Fibroblast of lung (primary cell): ENCODE measurements at regions not wholly inside any gene's neighbourhood (a gene's known extent, or its start where the extent isn't known, plus 50 kb on each side); places are given as distances from the start of the nearest gene placed in this dataset.

Experiments
- DNase-seq, 2 donors: peaks; one replicate each; pipeline versions ENCODE4 v3.0.0 to v3.0.0-alpha.2; 2010; ENCODE audit warnings: low read depth in 2 of 2
- H2AFZ ChIP-seq: 2 replicates; pipeline ENCODE4 v1.5.1; 2012; ENCODE audit warnings: low read length, control low read depth, inconsistent platforms
- H3K27ac ChIP-seq: 2 replicates; pipeline ENCODE4 v1.5.1; 2011; ENCODE audit warnings: low read length, control low read depth; ENCODE audit not compliant: insufficient read depth
- H3K27me3 ChIP-seq: 2 replicates; pipeline ENCODE4 v1.5.1; 2011; ENCODE audit warnings: mild to moderate bottlenecking, low read length; ENCODE audit not compliant: control insufficient read depth, insufficient read depth
- H3K36me3 ChIP-seq: 2 replicates; pipeline ENCODE4 v1.5.1; 2011; ENCODE audit warnings: low read length; ENCODE audit not compliant: control insufficient read depth, insufficient read depth
- H3K4me1 ChIP-seq: 2 replicates; pipeline ENCODE4 v1.5.1; 2011; ENCODE audit warnings: low read length; ENCODE audit not compliant: control insufficient read depth, insufficient read depth; ENCODE audit errors: extremely low read depth
- H3K4me2 ChIP-seq: 2 replicates; pipeline ENCODE4 v1.5.1; 2011; ENCODE audit warnings: low read length, control low read depth; ENCODE audit not compliant: insufficient read depth; ENCODE audit errors: extremely low read depth
- H3K4me3 ChIP-seq, 4 experiments: fragments of 200-600 bp in 1 of 4; sonication (generic) in 1 of 4; replicated peaks in 1 of 4; 2 replicates each; pipeline ENCODE4 v1.5.1; 2011 to 2016; ENCODE audit warnings: low read length in 4 of 4, low read depth in 3 of 4, mild to moderate bottlenecking in 3 of 4, control low read depth in 2 of 4, inconsistent platforms in 1 of 4, mixed read lengths in 1 of 4; ENCODE audit not compliant: insufficient read depth in 1 of 4; ENCODE audit errors: control extremely low read depth in 1 of 4
- H3K79me2 ChIP-seq: 2 replicates; pipeline ENCODE4 v1.5.1; 2012; ENCODE audit warnings: mild to moderate bottlenecking, low read length, inconsistent platforms; ENCODE audit not compliant: control insufficient read depth, insufficient read depth
- H3K9ac ChIP-seq: 2 replicates; pipeline ENCODE4 v1.5.1; 2011; ENCODE audit warnings: mild to moderate bottlenecking, low read length, control low read depth; ENCODE audit not compliant: insufficient read depth
- H3K9me3 ChIP-seq: 2 replicates; pipeline ENCODE4 v1.5.1; 2012; ENCODE audit warnings: low read depth, low read length; ENCODE audit not compliant: control insufficient read depth, insufficient read depth
- H4K20me1 ChIP-seq: 2 replicates; pipeline ENCODE4 v1.5.1; 2011; ENCODE audit warnings: low read length; ENCODE audit not compliant: control insufficient read depth, insufficient read depth; ENCODE audit errors: extremely low read depth
- EZH2 ChIP-seq: IDR thresholded peaks from 2 replicates; pipeline ENCODE4 v1.5.1; 2012; ENCODE audit warnings: low read length, control low read depth, mild to moderate bottlenecking; ENCODE audit errors: missing control alignments
- TF ChIP-seq, protein P1 (sequence below), 2 donors: IDR thresholded peaks in 1 of 2; conservative IDR thresholded peaks in 1 of 2; 1 replicate in 1 of 2; 2 replicates in 1 of 2; pipeline ENCODE4 v1.5.1; 2011 to 2012; ENCODE audit warnings: low read length in 2 of 2, control low read depth in 1 of 2, inconsistent platforms in 1 of 2, low read depth in 1 of 2, mild to moderate bottlenecking in 1 of 2

GRCh38 chr3:80366808-80367548, 599.2 kb upstream of the ROBO1 start:
- Histone ChIP-seq H4K20me1 (no peaks in the 10 kb centered on the region), H3K27ac (no peak overlapping the region), H3K36me3 (no peaks in the 10 kb centered on the region), H3K4me3 (no peak overlapping the region), H3K4me2 (no peak overlapping the region), H3K27me3 (no peaks in the 10 kb centered on the region), H2AFZ (no peak overlapping the region), H3K9ac (no peak overlapping the region), H3K4me1 (no peaks in the 10 kb centered on the region), H3K79me2 (no peaks in the 10 kb centered on the region), H3K9me3 (no peaks in the 10 kb centered on the region)
- TF ChIP-seq EZH2, result no peak
- TF ChIP-seq, protein P1, sequence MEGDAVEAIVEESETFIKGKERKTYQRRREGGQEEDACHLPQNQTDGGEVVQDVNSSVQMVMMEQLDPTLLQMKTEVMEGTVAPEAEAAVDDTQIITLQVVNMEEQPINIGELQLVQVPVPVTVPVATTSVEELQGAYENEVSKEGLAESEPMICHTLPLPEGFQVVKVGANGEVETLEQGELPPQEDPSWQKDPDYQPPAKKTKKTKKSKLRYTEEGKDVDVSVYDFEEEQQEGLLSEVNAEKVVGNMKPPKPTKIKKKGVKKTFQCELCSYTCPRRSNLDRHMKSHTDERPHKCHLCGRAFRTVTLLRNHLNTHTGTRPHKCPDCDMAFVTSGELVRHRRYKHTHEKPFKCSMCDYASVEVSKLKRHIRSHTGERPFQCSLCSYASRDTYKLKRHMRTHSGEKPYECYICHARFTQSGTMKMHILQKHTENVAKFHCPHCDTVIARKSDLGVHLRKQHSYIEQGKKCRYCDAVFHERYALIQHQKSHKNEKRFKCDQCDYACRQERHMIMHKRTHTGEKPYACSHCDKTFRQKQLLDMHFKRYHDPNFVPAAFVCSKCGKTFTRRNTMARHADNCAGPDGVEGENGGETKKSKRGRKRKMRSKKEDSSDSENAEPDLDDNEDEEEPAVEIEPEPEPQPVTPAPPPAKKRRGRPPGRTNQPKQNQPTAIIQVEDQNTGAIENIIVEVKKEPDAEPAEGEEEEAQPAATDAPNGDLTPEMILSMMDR (conservative IDR thresholded peaks at IDR 0.05 in 1 of 2, IDR thresholded peaks at IDR 0.05 in 1 of 2; ENCODE audit: low read depth in 1 of 2, low read length in 2 of 2), result no peak
- no peak for DNase-seq

DNA sequence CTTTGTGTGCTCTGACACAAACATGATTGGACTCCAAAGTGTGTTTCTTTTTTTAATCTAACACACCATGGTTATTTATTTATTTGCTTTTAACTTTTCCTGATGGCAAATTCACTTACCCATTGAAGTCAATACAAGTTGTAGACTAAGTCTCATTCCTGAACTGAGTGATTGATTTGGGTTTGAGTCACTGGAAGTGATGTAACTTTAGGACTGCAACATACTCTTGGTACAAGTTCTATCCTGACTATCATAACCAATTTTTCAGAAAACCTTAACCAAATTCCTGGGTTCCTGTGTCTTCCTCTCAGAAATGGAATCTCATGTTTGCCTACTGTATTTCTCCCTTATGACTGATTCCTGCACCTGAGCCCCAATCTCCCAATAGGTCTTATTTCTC, 590.0 kb upstream of the ROBO1 start:
- Histone ChIP-seq H3K36me3 (no peaks in the 10 kb centered on the region), H3K4me3 (no peak overlapping the region), H4K20me1 (no peaks in the 10 kb centered on the region), H3K9ac (no peak overlapping the region), H3K27me3 (no peaks in the 10 kb centered on the region), H3K27ac (no peak overlapping the region), H3K4me1 (no peaks in the 10 kb centered on the region), H3K9me3 (no peaks in the 10 kb centered on the region), H3K4me2 (no peak overlapping the region), H2AFZ (no peak overlapping the region), H3K79me2 (no peaks in the 10 kb centered on the region)
- TF ChIP-seq EZH2, result no peak
- TF ChIP-seq, protein P1 (conservative IDR thresholded peaks at IDR 0.05 in 1 of 2, IDR thresholded peaks at IDR 0.05 in 1 of 2; ENCODE audit: low read depth in 1 of 2, low read length in 2 of 2), result no peak
- DNase-seq, result no peak

DNA sequence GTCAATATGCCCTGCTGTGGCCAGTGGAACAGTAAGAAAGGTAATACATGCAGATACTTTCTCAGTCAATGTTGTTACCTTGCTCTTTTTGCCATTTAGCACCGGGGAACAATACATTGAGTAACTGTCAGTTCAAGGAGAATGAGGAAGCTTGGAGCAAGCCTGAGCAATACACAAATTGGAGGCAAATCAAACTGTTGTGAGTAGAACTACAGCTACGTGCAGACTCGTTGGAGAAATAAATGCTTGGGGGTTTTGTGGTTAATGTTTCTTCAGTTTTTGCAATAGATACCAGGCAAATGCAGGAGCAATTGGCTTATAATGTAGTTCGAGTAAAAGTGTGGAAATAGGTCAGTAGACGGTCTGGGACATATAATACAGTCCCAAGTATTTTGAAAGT, 587.3 kb upstream of the ROBO1 start:
- H3K4me1 ChIP-seq, result no peaks in the 10 kb centered on the region
- no peak overlapping the region for H2AFZ ChIP-seq
- TF ChIP-seq EZH2, result no peak
- TF ChIP-seq, protein P1 (conservative IDR thresholded peaks at IDR 0.05 in 1 of 2, IDR thresholded peaks at IDR 0.05 in 1 of 2; ENCODE audit: low read depth in 1 of 2, low read length in 2 of 2), result no peak
- H3K4me3 ChIP-seq, result no peak overlapping the region
- H4K20me1 ChIP-seq, result no peaks in the 10 kb centered on the region
- no peaks in the 10 kb centered on the region for H3K9me3 ChIP-seq
- H3K27ac ChIP-seq, result no peak overlapping the region
- H3K9ac ChIP-seq, result no peak overlapping the region
- H3K36me3 ChIP-seq, result no peaks in the 10 kb centered on the region
- DNase-seq, result peak; percentile 7 to 30
- H3K27me3 ChIP-seq, result no peaks in the 10 kb centered on the region
- H3K79me2 ChIP-seq, result no peaks in the 10 kb centered on the region
- no peak overlapping the region for H3K4me2 ChIP-seq
